ENCODE measurements at regions not wholly inside any gene's neighbourhood (a gene's known extent, or its start where the extent isn't known, plus 50 kb on each side); places are given as distances from the start of the nearest gene placed in this dataset.

- no peak for DNase-seq (ENCODE audit: low read depth in 1 of 2, low spot score in 1 of 2)
- Histone ChIP-seq H3K4me1 (ENCODE audit: low read depth) (no peaks in the 10 kb centered on the region), H3K27me3 (no peaks in the 10 kb centered on the region), H3K9me3 (ENCODE audit: low read depth) (no peaks in the 10 kb centered on the region), H3K4me3 (no peak overlapping the region), H3K36me3 (no peaks in the 10 kb centered on the region), H3K27ac (no peak overlapping the region)
- TF ChIP-seq CTCF (IDR thresholded peaks at IDR 0.05; ENCODE audit: low read depth, low read length): no peak
Measured at GRCh38 chr5:114981111-114981510, 188.6 kb downstream of the TRIM36 start.

- H3K9me3 ChIP-seq (ENCODE audit: low read depth): no peaks in the 10 kb centered on the region
- no peaks in the 10 kb centered on the region for H3K27me3 ChIP-seq
- H3K36me3 ChIP-seq: no peaks in the 10 kb centered on the region
- no peak for TF ChIP-seq CTCF (IDR thresholded peaks at IDR 0.05; ENCODE audit: low read depth, low read length)
- DNase-seq (ENCODE audit: low read depth in 1 of 2, low spot score in 1 of 2): no peak
- H3K27ac ChIP-seq: no peak overlapping the region
- H3K4me1 ChIP-seq (ENCODE audit: low read depth): no peaks in the 10 kb centered on the region
- H3K4me3 ChIP-seq: no peak overlapping the region
Measured at GRCh38 chr5:114977979-114978573, 191.6 kb downstream of the TRIM36 start.

- no peaks in the 10 kb centered on the region for H3K36me3 ChIP-seq
- no peak for DNase-seq (ENCODE audit: low read depth in 1 of 2, low spot score in 1 of 2)
- no peaks in the 10 kb centered on the region for H3K4me1 ChIP-seq (ENCODE audit: low read depth)
- no peaks in the 10 kb centered on the region for H3K9me3 ChIP-seq (ENCODE audit: low read depth)
- no peak overlapping the region for H3K27ac ChIP-seq
- no peak for TF ChIP-seq CTCF (IDR thresholded peaks at IDR 0.05; ENCODE audit: low read depth, low read length)
- no peak overlapping the region for H3K4me3 ChIP-seq
- no peaks in the 10 kb centered on the region for H3K27me3 ChIP-seq
Measured at GRCh38 chr5:114969482-114969881, 200.2 kb downstream of the TRIM36 start.

GRCh38 chr5:114957384-114957783 is 212.3 kb downstream of the TRIM36 start:
- no peak overlapping the region for H3K4me3 ChIP-seq
- H3K27ac ChIP-seq: no peak overlapping the region
- no peak for TF ChIP-seq CTCF (IDR thresholded peaks at IDR 0.05; ENCODE audit: low read depth, low read length)
- no peaks in the 10 kb centered on the region for H3K9me3 ChIP-seq (ENCODE audit: low read depth)
- no peaks in the 10 kb centered on the region for H3K27me3 ChIP-seq
- H3K4me1 ChIP-seq (ENCODE audit: low read depth): no peaks in the 10 kb centered on the region
- no peak for DNase-seq (ENCODE audit: low read depth in 1 of 2, low spot score in 1 of 2)
- no peaks in the 10 kb centered on the region for H3K36me3 ChIP-seq

GRCh38 chr5:114953565-114953964 is 216.1 kb downstream of the TRIM36 start:
- Histone ChIP-seq H3K27ac (no peak overlapping the region), H3K4me3 (no peak overlapping the region), H3K27me3 (no peaks in the 10 kb centered on the region), H3K9me3 (ENCODE audit: low read depth) (no peaks in the 10 kb centered on the region), H3K36me3 (no peaks in the 10 kb centered on the region), H3K4me1 (ENCODE audit: low read depth) (no peaks in the 10 kb centered on the region)
- DNase-seq (ENCODE audit: low read depth in 1 of 2, low spot score in 1 of 2): no peak
- TF ChIP-seq CTCF (IDR thresholded peaks at IDR 0.05; ENCODE audit: low read depth, low read length): no peak

- DNase-seq (ENCODE audit: low read depth in 1 of 2, low spot score in 1 of 2): no peak
Measured at GRCh38 chr5:114952876-114953275, 216.8 kb downstream of the TRIM36 start.

More at GRCh38 chr5:114952876-114953275, 216.8 kb downstream of the TRIM36 start:
- TF ChIP-seq CTCF (IDR thresholded peaks at IDR 0.05; ENCODE audit: low read depth, low read length): no peak
- no peaks in the 10 kb centered on the region for H3K4me1 ChIP-seq (ENCODE audit: low read depth)
- H3K4me3 ChIP-seq: no peak overlapping the region
- H3K9me3 ChIP-seq (ENCODE audit: low read depth): no peaks in the 10 kb centered on the region
- H3K36me3 ChIP-seq: no peaks in the 10 kb centered on the region
- no peaks in the 10 kb centered on the region for H3K27me3 ChIP-seq
- no peak overlapping the region for H3K27ac ChIP-seq

Data from cardiac muscle cell (in vitro differentiated cells and primary cell).